ENCODE measurements at regions not wholly inside any gene's neighbourhood (a gene's known extent, or its start where the extent isn't known, plus 50 kb on each side); places are given as distances from the start of the nearest gene placed in this dataset.
"Not testable (repeated sequence)": the region's sequence is repeated elsewhere in the genome, so short reads cannot be mapped to it uniquely, and the experiment has no call there.

DNA sequence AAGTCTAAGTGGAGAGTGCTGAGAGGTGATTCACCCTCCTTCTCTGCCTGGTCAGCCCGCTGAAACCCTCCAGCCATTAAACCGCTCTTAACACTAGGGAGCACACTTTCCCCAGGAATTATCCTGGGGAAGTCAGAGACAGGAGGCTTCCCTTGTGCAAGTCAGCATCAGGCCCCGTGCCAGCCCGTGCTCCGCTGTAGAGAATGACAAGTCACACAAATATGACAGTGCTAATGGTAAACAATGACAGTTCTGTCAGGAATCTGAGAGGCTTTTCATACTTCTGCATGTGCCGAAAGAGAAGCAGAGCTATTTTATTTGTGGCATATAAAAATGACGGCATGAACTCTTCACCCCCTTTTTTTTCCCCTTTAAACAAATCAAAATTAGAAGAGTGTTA, 816.9 kb upstream of the SLC10A2 start:
- no peak for DNase-seq (ENCODE audit: low spot score)

DNA sequence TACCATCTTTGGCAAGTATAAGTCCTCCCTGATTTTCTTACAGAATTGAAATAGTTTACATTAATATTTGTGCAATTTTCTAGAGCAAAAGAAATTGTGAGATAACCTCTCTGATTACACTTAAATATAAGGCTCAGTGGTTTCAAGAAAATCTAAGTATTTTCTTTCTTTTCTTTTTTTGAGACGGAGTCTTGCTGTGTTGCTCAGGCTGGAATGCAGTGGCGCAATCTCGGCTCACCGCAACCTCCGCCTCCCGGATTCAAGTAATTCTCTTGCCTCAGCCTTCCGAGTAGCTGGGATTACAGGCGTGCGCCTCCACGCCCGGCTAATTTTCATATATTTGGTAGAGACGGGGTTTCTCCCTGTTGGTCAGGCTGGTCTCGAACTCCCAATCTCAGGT, 813.9 kb upstream of the SLC10A2 start:
- not testable (repeated sequence) for DNase-seq (ENCODE audit: low spot score)

DNA sequence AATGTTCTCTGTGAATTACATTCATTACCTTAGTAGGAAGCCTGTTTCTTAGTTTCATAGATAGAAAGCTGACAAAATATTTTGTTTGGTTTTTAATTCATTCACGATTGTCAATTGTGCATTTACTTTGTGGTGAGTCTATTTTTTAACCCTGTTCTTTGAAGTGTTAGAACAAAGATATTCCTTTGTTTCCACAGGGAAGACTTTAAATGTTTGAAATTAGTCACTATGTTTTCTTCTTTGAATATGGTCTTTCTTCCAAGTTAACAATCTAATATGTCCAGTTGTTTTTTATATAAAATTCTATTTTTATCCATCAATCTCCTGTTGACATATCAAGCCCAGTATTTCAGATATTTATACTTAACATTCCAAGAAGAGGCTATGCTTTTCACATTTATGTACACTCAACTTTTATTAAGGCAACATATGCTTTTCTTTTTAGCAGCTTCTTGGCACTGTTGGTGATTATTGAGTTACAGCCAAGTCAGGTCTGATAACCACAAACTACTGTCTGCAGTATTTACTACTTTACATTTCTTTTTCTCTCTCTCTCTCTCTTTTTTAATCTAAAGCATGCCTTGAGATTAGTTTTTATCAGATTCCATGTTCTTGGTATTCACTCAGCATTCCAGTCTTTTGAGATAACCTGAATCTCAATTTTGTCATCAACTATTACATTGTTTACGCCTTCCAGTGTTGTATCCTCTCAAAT, 812.8 kb upstream of the SLC10A2 start:
- DNase-seq (ENCODE audit: low spot score), result no peak

DNA sequence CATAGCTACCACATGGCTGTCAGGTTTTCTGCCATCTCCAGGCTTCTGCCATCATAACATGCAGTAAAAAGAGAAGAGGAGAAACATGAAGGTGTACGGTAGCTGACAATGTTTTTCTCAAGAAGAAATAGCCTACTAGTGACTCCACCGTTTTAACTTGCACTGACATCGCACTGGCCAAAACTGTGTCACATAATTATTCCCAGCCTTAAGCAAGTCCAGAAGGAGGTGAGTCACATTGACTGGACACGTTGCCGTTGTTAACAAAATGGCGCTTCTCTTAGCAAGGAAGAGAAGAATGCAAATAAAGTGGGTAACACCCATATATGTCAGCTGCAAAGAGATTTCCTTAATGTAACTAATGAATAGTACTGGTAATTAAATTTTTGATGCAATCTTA, 810.4 kb upstream of the SLC10A2 start:
- no peak for DNase-seq (ENCODE audit: low spot score)

DNA sequence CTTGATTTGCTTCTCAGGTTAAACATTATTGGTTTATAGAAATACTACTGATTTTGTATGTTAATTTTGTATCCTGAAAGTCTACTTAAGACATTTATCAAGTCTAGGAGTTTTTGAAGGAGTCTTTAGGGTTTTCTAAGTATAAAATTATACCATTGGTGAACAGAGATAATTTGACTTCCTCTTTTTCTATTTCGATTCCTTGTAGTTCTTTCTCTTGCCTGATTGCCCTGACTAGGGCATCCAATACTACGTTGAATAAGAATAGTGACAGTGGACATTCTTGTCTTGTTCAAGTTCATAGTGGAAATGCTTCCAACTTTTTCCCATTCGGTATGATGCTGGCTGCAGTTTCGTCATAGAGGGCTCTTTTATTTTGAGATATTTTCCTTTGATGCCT, 807.5 kb upstream of the SLC10A2 start:
- no peak for DNase-seq (ENCODE audit: low spot score)

DNA sequence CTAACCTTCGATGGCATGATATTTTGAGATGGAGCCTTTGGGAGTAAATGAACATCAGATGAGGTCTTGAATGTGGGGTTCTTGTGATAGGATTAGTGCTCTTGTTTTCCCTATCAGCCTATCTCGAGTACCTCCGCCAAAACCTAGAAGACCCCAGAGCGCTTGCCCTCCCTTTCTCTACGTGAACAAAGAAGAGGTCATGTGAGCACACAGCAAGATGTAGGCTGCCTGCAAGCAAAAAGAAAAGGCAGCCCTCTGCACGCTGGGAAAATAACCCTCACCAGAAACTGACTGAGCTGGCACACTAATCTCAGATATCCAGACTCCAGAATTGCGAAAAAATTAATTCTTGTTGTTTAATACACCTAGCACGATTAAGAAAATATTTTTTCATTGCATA, 799.8 kb upstream of the SLC10A2 start:
- no peak for DNase-seq (ENCODE audit: low spot score)

DNA sequence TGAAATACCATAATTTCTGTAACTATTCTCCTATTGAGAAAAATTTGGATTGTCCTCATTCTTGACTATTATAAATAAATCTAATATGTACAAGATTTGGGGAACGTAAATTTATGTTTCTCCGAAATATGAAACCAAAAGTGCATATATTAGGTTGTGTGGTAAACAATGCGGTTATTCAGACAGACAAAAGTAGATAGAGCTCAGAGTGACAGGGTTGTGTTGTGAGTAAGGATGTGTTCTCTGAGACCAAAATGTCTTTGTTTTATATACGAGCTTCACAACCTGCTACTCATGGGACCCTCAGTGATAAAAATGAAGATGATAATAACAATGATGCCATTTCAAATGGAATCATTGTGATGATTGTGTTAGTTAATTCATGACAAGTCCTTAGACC, 796.3 kb upstream of the SLC10A2 start:
- no peak for DNase-seq (ENCODE audit: low spot score)

DNA sequence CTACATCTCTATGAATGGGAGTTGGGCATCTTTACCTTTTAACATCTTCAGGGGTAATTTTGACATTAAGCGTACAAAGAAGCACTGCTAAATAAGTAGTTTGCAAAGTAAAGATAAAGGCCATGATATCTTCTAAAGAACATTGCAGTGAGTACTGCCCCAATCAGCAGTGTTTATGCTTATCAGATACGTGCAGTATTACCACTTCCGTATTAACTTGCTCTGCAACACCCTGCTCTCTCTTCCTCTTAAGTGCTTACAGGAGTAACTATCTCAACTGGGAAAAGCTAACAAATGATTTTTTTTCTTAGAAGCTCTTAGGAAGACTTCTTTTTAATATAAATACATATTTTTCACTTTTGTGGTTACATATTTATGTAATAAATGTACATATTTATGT, 793.7 kb upstream of the SLC10A2 start:
- no peak for DNase-seq (ENCODE audit: low spot score)

DNA sequence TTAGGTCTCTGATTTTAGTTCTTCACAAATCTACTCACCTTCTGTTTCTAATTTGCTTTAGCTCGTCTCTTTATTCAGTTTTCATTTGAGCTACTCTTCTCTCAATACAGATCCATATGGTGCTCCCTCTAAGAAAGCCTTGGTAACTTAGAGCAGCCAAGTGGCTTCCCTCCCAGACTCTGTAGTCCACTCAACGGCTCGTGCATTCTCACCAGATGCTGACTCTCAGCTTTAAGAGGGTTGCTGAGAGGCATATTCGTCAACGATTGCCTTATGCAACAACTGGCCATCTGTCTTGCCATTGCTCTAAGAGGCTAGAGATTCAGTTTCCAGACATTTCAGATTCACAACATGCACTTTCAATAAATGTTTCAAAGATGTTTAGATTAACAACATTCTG, 785.8 kb upstream of the SLC10A2 start:
- DNase-seq (ENCODE audit: low spot score), result no peak

DNA sequence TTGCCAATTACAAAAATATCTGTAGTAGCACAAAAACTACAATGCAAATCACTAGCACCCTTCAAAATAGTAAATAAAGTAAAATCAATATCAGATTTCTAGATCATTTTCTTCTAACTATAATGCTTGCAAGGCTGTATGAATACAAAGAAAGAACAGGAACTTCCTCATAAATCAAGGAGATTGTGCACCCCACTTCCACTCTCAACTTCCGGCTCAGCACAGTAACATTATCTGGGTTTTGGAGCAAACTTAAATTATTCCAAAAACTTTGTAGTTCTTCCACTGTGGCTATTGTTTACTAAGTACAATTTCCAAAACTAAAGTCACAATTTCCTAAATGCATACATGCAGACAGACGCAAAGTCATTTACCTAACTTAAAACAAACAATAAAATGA, 778.3 kb upstream of the SLC10A2 start:
- no peak for DNase-seq (ENCODE audit: low spot score)

DNA sequence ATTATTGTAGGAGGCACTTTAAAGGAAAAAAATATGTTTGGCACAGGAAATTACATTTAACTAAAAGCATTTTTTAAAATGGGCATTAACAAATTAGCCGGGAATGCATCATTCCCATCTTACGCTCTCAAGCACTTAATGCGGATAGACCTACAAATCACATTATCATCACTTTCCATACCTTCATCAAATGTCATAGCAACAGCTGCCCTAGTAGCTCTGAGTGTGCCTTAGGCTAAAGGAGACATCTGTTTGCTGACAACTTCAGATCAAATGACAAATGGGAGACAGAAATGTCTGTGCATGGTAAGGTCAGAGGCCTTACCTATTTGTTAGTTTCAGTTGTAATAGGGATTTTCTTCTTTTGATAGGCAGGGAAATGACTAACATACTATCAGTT, 773.2 kb upstream of the SLC10A2 start:
- no peak for DNase-seq (ENCODE audit: low spot score)

DNA sequence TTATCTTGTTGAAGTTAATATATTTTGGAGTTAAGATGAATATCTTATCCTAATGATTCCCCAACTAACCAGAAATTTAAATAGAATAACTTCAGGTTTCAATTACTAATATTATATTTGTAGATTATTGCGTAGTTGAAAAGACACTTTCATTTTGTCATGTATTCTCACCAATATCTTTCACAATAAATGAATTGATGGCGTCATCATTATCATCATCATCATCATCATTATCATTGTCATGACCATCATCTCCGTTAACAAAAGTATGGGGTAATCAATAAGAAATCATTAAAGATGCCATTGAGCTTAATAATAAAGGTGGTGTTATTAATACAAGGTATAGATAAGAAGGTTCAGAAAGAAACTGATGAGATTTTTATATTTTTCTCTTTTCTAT, 768.8 kb upstream of the SLC10A2 start:
- no peak for DNase-seq (ENCODE audit: low spot score)

DNA sequence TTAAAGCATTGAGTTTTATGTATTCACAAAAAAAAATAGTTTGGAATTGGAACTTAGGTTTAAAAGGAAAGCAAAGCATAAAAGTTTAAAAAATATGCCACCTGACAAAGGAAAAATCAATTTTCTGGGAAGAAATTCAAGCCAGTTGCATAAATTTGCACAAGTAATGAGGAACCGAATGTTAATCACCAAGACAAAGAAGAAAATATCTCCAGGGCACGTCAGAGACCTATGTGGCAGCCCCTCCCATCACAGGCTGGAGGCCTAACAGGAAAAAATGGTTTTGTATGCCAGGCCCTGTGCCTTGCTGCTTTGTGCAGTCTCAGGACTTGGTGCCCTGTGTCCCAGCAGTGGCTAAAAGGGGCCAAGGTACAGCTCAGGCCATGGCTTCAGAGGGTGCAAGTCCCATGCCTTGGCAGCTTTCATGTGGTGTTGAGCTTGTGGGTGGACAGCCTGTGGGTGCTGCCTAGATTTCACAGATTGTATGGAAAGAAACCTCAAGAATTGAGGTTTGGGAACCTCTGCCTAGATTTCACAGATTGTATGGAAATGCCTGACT, 767.2 kb upstream of the SLC10A2 start:
- DNase-seq (ENCODE audit: low spot score), result no peak

DNA sequence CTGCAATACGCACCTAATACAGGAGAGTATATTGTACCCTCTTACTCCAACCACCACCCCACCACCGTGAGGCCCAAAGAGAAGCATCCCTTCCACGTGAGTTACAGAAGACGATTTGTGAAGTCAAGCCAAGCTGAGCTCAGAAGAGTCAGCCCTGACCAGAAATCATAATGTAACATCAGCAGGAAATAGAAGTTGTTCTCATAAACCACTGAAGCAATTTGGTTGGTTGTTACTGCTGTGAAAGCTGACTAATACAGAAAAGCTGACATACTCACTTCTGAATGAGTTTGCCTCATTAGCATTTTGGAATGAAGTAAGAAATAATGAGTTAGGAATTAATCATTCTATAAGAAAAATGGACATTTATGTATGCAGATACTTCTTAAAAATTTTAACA, 749.4 kb upstream of the SLC10A2 start:
- peak; percentile 2 for DNase-seq (ENCODE audit: low spot score)

DNA sequence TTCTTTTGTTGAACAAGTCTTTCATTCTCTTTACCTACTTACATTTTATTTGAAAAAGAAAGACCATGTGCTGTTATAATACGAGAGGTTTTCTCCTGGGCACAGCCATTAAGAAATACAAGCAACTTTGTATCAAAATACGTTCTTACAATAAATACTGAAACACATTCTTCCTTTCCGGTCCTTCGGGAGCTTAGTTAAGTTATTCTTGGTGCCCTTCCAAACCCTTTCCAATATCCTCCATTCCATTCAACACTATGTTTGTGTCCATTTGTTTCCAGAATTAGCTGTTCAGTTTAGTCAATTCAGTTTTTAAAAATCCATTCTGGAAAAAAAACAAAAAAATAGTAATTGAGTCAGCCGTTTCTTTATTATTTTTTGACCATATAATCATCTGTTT, 746.8 kb upstream of the SLC10A2 start:
- no peak for DNase-seq (ENCODE audit: low spot score)

DNA sequence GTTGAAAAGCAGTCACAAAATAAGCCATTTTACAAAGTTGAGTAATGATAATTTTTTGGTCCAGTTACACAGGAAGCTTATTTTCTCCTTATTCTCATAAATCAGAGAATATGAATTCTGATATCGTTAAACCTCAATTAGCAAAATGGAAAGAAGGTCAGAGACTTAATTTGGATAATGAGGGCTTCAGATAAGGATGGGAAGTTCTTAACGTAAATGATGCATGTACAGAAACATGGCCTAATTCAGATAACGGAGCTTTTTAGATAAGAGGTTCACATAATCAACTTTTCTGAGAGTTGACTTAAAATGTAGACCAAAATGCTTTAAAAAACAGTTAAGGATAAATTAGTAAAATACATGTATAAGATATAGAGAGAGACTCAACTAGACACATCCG, 746.3 kb upstream of the SLC10A2 start:
- no peak for DNase-seq (ENCODE audit: low spot score)

DNA sequence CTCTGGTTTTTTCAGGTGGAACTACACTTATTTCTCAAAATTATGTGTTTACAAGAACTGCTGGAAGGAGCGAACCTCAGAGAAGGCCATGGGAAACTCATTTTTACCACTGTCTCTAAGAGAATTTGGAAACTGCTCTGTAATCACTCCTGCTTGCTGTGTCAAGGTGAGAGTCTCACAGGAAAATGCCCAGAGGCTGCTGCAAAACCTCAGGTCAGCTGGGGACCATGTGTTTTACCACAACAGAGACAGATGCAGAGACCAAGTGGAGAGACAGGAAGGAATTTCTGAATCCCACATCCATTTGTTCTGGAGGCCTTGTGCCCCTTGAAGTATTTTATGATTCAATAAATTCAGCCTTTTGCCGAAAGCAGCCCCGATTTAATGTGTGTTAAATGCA, 743.8 kb upstream of the SLC10A2 start:
- no peak for DNase-seq (ENCODE audit: low spot score)

DNA sequence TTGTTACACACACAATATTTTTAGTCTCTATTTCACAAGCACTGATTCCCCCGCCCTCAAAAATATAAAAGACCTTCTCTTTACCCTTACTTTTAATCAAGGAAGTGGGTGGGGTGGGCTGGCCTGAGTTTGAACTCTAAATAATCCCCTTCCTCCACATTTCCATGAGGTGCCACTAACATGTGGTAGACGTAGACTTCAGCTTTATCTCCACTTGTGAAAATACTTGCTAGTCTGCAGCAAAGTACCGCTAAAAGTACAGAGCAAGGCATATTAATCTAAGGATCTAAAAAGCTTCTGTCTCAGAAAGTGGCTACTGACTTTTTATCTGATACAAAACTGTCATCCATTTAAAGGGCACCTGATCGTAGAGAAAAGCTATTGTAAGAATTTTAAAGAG, 739.6 kb upstream of the SLC10A2 start:
- DNase-seq (ENCODE audit: low spot score), result no peak

DNA sequence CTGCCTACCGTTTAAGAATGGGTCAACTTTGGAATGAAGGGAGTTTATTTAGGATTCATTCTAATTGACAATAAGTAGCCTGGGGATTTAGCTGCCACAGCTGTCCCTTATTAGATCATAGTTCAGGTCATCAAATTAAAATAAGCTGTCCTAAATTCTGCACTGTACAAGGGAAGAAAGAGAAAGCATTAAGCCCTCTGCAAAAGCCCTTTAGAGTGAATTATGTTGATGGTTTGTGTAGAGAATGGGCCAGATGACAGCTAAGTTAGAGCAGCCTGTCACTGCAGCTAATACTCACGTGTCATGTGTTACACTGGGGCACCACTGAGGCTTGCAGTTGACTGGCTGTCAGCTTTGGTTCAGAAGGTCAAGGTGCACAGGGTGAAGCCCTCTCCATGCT, 737.1 kb upstream of the SLC10A2 start:
- DNase-seq (ENCODE audit: low spot score), result no peak

DNA sequence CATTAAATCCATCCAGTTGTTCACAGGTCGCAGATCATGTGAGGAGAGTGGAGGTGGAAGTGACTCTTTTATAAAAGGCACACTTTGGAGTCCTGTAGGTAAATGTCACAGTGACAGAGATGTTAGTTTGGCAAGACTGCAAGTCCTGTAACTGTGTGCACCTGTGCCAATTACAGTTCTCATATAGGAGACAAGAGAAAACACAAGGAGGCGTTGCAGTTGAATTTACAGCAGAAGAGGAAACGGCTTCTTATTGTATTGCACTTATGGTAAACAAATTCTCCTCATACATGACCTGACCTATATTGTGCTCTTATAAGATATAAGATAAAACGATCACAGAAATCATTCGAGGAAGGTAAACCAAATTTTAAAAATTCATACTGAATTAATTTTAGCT, 732.8 kb upstream of the SLC10A2 start:
- no peak for DNase-seq (ENCODE audit: low spot score)

DNA sequence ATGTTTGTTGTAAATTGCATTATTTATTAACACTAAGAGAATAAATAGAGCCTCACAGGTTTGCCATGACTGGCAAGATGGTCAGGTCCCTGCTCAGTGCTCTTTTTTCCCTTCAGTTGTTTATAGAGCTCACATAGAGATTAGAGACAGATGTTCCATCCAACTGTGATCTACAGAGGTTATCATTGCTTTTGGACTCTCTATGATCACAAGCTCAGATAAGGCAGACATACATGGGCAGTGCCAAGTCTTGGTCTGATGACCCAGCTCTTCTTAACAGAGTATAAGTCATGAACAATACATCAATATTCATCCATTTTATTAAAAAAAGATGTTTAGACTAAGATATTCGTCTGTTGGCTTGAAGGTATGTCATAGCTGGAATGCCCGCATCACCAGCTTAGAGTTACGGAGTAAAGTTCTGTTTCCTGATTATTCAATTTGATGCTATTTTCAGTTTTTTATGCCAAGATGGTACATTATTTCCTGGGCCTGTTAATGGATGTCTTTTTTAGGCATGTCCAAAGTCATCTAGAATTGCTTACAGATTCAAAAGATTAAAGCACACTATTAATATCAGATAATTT, 729.8 kb upstream of the SLC10A2 start:
- no peak for DNase-seq (ENCODE audit: low spot score)

DNA sequence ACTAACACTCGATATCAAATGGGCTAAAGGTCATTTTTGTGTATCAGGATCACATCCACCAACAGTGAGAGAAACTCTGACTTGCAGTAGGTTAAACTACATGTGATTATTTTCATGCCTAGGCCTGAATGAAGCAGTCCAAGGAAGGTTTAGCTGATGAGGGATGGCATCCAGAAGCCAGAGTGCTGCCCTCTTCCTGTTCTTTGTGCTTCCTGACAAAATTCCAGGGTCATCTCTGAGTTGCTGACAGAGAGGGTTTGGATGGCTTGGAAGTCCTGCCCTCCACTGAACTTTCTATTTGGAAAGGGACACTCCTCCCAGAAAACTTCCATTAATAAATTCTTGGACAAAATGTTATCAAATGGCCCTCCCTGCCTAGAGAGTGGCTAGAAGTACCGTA, 728.3 kb upstream of the SLC10A2 start:
- DNase-seq (ENCODE audit: low spot score), result no peak

DNA sequence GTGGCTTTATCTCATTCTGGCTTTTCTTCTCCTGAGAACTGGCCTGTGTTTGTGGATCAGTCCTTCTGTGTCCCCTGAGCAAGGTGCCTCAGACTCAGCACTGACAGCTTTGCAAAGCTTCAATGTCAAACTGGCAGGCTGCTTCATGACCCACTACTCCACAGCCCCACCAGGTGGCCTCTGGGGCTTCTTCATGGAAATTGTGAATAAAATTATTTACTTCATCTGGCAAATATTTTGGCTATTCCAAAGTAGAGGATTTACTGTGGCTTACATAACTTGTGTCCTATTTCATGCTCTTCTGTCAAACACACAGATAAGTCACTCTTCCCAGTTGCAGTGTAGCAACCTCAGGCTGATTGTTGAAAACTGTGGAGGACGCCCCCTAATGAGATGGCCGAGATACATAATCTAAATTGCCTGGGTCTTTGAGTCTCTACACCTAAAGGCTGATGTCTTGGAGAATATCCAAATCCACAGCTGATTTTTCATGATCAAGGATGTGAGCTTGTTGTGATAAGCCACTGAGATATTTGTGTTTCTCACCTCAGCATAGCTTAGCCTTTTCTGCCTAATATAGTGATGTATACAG, 721.9 kb upstream of the SLC10A2 start:
- DNase-seq (ENCODE audit: low spot score), result no peak

DNA sequence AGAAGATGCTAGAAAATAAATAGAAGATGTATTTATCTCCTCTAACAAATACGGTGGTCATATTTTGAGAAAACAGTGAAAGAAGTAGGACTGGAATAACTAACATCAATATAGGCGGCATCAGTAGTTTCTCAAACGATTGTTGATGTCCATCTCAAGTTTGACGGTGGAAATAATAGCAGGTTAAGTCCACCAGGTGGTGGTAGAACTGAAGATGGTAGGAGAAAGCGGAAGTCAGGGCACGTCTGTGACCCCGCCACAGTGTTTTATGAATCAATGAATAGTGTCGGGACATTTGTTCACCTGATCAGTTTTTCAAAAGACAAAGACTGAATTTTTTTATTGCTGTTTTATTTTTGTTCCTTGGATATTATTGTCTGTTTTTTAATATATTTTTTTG, 706.4 kb upstream of the SLC10A2 start:
- no peak for DNase-seq (ENCODE audit: low spot score)
